ENCODE measurements at regions not wholly inside any gene's neighbourhood (a gene's known extent, or its start where the extent isn't known, plus 50 kb on each side); places are given as distances from the start of the nearest gene placed in this dataset.
A peak's percentile ranks its signal among the peaks of the same experiment; 100 is the strongest.

- BruUV-seq (replicated peaks) = no TSS peak
- H3K4me2 ChIP-seq (ENCODE audit: insufficient read depth, low read length) = no peak overlapping the region
- H3K27ac ChIP-seq (ENCODE audit: insufficient read depth, low read depth, low read length) = no peak overlapping the region
- no peaks in the 10 kb centered on the region for H3K27me3 ChIP-seq (ENCODE audit: control insufficient read depth in 2 of 2, insufficient read depth in 2 of 2, low read length in 2 of 2)
- dilution Hi-C loops (cut with MboI; ENCODE audit: extremely low pct_ligation_motif_present, low sequenced_read_pairs) (no loop called here), intact Hi-C loops (cut with micrococcal nuclease) (loop anchor here (2.0 to 5.0 kb wide), 2 partner anchors 252 to 370 kb away; no protein-coding TSS in a partner anchor)
- FAIRE-seq = no peak
- H3K4me3 ChIP-seq (replicated peaks in 1 of 3; ENCODE audit: insufficient read depth in 1 of 3, low read depth in 1 of 3, low read length in 3 of 3) = no peak overlapping the region
- no peak overlapping the region for H3K9ac ChIP-seq (replicated peaks; ENCODE audit: extremely low read depth, insufficient read depth, low read length)
- H3K36me3 ChIP-seq (ENCODE audit: control insufficient read depth in 2 of 2, extremely low read depth in 1 of 2, insufficient read depth in 2 of 2, low read length in 2 of 2) = no peaks in the 10 kb centered on the region
- CTCF ChIA-PET = interaction anchor here (0.6 kb wide), 1 partner anchor 9 kb away, joined by 4 read pairs; no protein-coding TSS in a partner anchor
- no peaks in the 10 kb centered on the region for H3K4me1 ChIP-seq (ENCODE audit: control insufficient read depth, extremely low read depth, insufficient read depth, low read length)
- H4K20me1 ChIP-seq (replicated peaks; ENCODE audit: control insufficient read depth, extremely low read depth, insufficient read depth, low read length) = no peaks in the 10 kb centered on the region
- H2AFZ ChIP-seq (ENCODE audit: low read depth, low read length) = no peak overlapping the region
- POLR2A ChIA-PET = no interaction called here
- TF ChIP-seq FOS (IDR thresholded peaks at IDR 0.05; ENCODE audit: borderline replicate concordance, insufficient read depth, low read length) (no peak), MAX (IDR thresholded peaks at IDR 0.05; ENCODE audit: insufficient read depth, insufficient read length) (no peak), EZH2 (IDR thresholded peaks at IDR 0.05; ENCODE audit: borderline replicate concordance, low read depth, low read length, severe bottlenecking) (no peak), GATA2 (IDR thresholded peaks at IDR 0.05; ENCODE audit: insufficient read depth, insufficient read length, low read depth, low read length) (no peak), MYC (IDR thresholded peaks at IDR 0.05; ENCODE audit: low read depth, low read length) (no peak), POLR2AphosphoS5 (IDR thresholded peaks at IDR 0.05; ENCODE audit: insufficient read depth, low read depth, low read length) (no peak)
- TF ChIP-seq, protein P1, sequence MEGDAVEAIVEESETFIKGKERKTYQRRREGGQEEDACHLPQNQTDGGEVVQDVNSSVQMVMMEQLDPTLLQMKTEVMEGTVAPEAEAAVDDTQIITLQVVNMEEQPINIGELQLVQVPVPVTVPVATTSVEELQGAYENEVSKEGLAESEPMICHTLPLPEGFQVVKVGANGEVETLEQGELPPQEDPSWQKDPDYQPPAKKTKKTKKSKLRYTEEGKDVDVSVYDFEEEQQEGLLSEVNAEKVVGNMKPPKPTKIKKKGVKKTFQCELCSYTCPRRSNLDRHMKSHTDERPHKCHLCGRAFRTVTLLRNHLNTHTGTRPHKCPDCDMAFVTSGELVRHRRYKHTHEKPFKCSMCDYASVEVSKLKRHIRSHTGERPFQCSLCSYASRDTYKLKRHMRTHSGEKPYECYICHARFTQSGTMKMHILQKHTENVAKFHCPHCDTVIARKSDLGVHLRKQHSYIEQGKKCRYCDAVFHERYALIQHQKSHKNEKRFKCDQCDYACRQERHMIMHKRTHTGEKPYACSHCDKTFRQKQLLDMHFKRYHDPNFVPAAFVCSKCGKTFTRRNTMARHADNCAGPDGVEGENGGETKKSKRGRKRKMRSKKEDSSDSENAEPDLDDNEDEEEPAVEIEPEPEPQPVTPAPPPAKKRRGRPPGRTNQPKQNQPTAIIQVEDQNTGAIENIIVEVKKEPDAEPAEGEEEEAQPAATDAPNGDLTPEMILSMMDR (IDR thresholded peaks at IDR 0.05; ENCODE audit: extremely low read depth in 1 of 2, insufficient read depth in 1 of 2, low read depth in 1 of 2, low read length in 2 of 2) = peak; percentile 62 to 72
- H3K9me3 ChIP-seq (replicated peaks; ENCODE audit: control insufficient read depth, insufficient read depth, low read length) = no peaks in the 10 kb centered on the region
- no peaks in the 10 kb centered on the region for H3K79me2 ChIP-seq (ENCODE audit: control insufficient read depth, insufficient read depth, low read length)
- peak; percentile 30 for DNase-seq (ENCODE audit: low read depth, low spot score)
- no peaks in the 10 kb centered on the region for H3K9me1 ChIP-seq (replicated peaks; ENCODE audit: control insufficient read depth, extremely low read depth, insufficient read depth, low read length)
These were observed 68.7 kb upstream of the LRIF1 start for GRCh38 chr1:111032295-111032897.
